ENCODE measurements at regions not wholly inside any gene's neighbourhood (a gene's known extent, or its start where the extent isn't known, plus 50 kb on each side); places are given as distances from the start of the nearest gene placed in this dataset.

- CTCF ChIA-PET = no interaction called here
- Mint-ChIP-seq H3K27ac (no peak overlapping the region), H3K27me3 (no peaks in the 10 kb centered on the region), H3K4me3 (no peak overlapping the region), H3K36me3 (no peaks in the 10 kb centered on the region), H3K4me1 (ENCODE audit: low read depth) (no peaks in the 10 kb centered on the region), H3K9me3 (peaks cover 5% of the 10 kb centered on the region)
- no peak for DNase-seq
- POLR2A ChIA-PET = no interaction called here
- intact Hi-C loops (cut with micrococcal nuclease) = no loop called here
Measured at GRCh38 chr4:176627916-176628315, 164.8 kb downstream of the VEGFC start.

- no peaks in the 10 kb centered on the region for H3K27me3 Mint-ChIP-seq
- no peak for DNase-seq
- intact Hi-C loops (cut with micrococcal nuclease) = no loop called here
- peaks cover 3% of the 10 kb centered on the region for H3K9me3 Mint-ChIP-seq
- no peak overlapping the region for H3K27ac Mint-ChIP-seq
- CTCF ChIA-PET = no interaction called here
- H3K36me3 Mint-ChIP-seq = no peaks in the 10 kb centered on the region
- no peaks in the 10 kb centered on the region for H3K4me1 Mint-ChIP-seq (ENCODE audit: low read depth)
- POLR2A ChIA-PET = interaction anchor here (0.7 kb wide), 1 partner anchor 51 kb away, joined by 3 read pairs; no protein-coding TSS in a partner anchor
- no peak overlapping the region for H3K4me3 Mint-ChIP-seq
Measured at GRCh38 chr4:176631611-176632010, 161.1 kb downstream of the VEGFC start.

Data from activated CD4-positive, alpha-beta memory T cell treated with anti-CD3 and anti-CD28 coated beads for 36 hours (primary cell).